GM18907 (cell line): ENCODE measurements at regions not wholly inside any gene's neighbourhood (a gene's known extent, or its start where the extent isn't known, plus 50 kb on each side); places are given as distances from the start of the nearest gene placed in this dataset.
"Not testable (repeated sequence)": the region's sequence is repeated elsewhere in the genome, so short reads cannot be mapped to it uniquely, and the experiment has no call there.

Experiments
- ATAC-seq: cut with Tn5 transposase; IDR thresholded peaks from one replicate; pipeline ENCODE4 v1.9.1; 2021; ENCODE audit warnings: mild to moderate bottlenecking, moderate library complexity; ENCODE audit not compliant: unreplicated experiment

DNA sequence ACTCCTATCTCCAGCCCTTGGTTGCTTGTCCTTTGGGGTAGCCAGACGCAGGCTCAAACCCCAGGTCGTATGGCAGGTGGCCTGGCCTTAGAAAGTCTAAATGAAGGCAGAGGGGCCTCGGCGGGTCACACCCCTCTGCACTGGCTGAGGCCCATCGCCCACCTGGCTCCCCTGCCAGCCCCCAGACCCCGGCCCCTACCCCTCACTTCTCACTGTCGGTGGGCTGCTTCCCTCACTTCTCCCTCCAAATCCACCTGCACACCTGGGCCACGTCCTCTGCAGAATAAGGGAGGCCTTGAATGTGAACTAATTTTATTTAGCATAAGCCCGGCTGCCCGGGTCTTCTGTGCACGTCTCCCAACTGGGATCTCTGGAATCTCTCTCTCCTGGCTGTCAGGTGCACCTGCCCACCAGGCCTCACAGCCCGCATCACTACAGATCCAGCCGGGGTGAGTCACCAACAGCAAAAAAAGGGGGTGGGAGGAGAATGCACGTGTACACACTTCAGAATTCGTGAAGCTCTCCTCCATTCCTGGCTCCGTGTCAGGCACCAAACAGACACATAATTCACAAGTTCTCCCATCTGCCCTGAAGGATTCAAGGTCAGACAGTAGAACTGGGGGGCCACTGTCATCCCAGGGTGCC, 107.5 kb upstream of the SIM2 start:
- no peak for ATAC-seq

DNA sequence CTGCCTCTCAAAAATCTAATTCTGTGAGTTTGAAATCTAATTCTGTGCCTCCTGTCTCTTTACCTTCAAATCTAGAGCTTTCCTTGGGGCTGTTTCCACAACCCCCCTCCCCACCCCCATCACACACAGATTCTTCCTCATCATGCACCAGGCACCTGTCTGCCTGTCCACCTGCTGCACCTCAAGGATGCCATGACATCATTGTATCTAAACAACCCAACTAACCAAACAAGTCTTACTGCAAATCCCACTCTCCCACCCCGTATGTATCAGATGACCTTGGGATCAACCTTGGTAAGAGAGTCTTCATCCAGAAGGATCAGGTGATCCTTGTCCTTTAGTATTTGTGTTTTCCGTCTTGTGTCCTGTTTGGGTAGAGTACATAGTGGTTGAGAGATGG, 102.7 kb upstream of the SIM2 start:
- ATAC-seq = no peak

DNA sequence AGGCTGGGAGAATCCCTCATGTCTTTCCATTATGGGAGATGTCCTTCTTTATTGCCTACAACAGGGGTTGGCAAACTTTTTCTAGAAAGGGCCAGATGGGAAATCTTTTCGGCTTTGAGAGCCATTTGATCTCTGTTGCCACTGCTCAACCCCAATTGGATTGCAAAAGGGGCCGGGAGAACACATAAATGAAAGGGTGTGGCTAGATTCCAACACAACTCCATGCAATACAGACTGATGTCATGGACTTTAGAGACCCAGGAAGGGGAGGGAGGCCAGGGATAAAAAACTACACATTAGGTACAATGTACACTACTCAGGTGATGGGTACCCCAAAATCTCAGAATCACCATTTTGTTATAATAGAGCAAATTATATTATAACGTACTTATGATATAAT, 97.6 kb upstream of the SIM2 start:
- no peak for ATAC-seq

DNA sequence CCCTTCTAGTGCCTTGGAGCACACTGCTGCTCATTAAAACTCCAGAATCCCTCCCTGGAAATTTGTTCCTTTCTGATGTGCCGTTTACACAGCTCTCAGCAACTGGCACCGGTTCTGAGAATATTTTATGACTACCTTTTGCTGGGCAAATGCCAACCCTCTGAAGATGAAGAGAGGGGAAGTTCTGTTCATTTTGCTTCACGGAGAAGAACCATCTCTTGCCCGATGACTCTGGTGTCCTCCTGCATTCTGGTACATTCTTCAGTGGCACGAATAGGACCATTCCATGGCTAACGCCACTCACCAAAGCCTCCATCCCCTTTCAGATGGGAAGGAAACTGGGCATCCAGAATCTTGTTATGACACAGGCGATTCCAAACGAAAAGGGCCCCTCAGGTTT, 96.2 kb upstream of the SIM2 start:
- ATAC-seq = no peak

GRCh38 chr21:36603221-36603620, 95.7 kb upstream of the SIM2 start:
- ATAC-seq = no peak

DNA sequence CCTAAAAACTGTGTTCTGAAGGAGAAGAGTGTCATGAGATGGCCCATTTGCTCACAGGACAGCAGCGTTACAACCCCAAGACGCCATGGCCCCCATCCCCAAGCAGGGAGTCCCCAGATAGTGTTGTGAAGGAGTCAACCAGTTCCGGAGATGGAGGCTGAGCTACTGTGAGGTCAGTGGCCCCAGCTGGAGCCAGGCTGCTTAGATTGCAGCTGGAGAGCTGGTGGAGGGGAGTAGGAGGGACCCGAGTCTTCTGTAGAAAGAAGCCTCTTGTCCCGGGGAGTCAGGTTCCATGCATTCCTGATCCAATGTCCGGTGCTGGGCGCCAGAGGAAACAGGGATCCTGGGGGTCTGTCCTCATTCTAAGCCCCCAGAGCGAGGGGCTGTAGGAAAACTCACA, 93.5 kb upstream of the SIM2 start:
- no peak for ATAC-seq

GRCh38 chr21:36606287-36606982, 92.5 kb upstream of the SIM2 start:
- no peak for ATAC-seq

DNA sequence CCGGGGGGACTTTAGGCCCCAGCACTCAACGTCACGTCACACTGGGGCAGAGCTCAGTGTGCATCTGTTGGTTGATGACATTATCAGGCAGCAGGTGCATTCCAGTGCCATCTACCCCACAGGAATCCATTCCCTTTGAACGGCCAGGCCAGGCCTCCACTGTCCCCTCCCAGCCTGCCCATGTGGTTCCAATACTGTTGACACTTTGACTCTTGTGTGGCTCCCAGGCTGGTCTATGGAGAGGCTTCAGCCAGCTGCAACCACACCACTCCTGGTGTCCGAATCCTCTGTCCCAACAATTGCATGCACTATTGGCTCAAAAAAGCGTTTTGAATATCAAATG, 92.0 kb upstream of the SIM2 start:
- no peak for ATAC-seq

- no peak for ATAC-seq
Observed at GRCh38 chr21:36608041-36608896, 90.6 kb upstream of the SIM2 start.

DNA sequence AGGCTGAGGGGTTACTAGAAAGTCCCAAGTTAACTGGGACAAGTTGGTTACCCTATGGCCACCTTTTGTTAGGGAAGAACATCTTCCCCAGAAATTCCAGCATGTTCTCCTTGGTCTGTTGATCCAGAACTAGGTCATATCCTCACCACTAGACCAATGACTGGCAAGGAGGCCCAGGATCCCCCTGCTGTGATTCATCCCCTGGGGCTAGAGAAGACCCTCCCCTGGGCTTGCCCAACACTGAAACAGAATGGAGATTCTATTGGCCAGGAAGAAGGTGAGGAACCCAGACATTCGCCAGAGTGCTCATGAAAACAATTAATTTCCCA, 90.1 kb upstream of the SIM2 start:
- no peak for ATAC-seq

GRCh38 chr21:36609654-36610053, 89.3 kb upstream of the SIM2 start:
- ATAC-seq = no peak

DNA sequence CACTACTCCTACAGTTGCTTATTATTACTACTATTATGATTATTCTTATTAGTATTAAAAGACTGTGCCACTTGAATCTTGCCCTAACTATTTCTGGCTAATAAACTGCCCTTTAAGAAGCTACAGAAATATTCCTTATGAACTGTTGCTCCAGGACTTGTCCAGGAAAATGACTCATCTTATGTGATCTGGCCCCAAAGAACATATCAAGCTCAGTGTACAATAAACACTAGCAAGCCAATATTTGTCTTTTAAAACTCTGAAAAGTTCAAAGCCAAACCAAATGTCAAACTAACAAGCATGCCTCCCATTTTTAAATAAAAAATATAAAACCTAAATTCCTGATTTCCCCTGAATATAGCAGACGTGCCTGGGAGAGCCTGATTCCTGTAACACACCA, 88.7 kb upstream of the SIM2 start:
- no peak for ATAC-seq

DNA sequence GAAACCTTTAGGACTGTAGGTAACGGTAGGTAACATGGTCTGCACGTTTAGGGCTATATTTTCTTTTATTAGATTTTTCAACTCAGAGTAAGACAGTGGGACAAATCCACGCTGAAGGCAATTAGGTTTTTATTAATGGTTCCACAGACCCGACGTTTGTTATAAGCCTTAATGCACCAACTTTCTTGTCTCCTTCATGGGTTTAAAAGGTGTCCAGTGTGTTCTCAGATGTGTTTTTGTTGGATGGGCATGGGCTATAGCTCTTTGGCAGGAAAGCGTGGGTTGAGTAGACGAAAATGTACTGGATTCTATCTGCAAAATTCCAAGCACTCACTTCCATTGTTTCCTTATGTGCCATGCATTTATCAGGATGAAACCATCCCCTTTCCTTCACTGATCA, 88.0 kb upstream of the SIM2 start:
- ATAC-seq = no peak

- ATAC-seq = no peak
Observed at GRCh38 chr21:36611379-36611778, 87.5 kb upstream of the SIM2 start.

GRCh38 chr21:36613059-36613458, 85.9 kb upstream of the SIM2 start:
- ATAC-seq = no peak

GRCh38 chr21:36613554-36613953, 85.4 kb upstream of the SIM2 start:
- no peak for ATAC-seq

- ATAC-seq = no peak
Observed at GRCh38 chr21:36615274-36615964, 83.5 kb upstream of the SIM2 start.

- not testable (repeated sequence) for ATAC-seq
Observed at GRCh38 chr21:36616773-36617172, 82.1 kb upstream of the SIM2 start.

DNA sequence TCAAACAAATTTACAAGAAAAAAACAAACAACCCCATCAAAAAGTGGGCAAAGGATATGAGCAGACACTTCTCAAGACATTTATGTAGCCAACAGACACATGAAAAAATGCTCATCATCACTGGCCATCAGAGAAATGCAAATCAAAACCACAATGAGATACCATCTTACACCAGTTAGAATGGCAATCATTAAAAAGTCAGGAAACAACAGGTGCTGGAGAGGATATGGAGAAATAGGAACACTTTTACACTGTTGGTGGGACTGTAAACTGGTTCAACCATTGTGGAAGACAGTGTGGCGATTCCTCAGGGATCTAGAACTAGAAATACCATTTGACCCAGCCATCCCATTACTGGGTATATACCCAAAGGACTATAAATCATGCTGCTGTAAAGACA, 77.1 kb upstream of the SIM2 start:
- not testable (repeated sequence) for ATAC-seq

- ATAC-seq = no peak
Observed at GRCh38 chr21:36624105-36624504, 74.8 kb upstream of the SIM2 start.

DNA sequence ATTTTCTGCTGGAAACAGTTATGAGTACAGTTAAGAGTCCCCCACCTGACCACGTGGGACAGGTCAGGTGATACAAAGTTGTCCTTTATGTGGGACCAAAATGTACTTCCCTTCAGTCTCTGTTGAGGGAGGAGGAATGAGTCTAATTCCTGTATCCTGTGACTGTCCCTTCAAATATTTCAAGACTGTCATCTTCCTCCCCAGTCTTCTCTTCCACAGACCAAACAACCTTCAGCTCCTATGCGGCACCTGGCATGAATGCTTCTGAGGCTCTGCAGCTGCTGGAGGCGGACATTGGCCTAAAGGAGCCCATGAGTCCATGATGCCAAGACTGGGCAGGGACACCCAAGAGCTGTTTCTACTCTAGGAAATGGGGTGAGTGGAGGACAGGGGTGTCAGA, 72.1 kb upstream of the SIM2 start:
- no peak for ATAC-seq

GRCh38 chr21:36627242-36627641, 71.7 kb upstream of the SIM2 start:
- ATAC-seq = no peak
